ENCODE measurements at regions not wholly inside any gene's neighbourhood (a gene's known extent, or its start where the extent isn't known, plus 50 kb on each side); places are given as distances from the start of the nearest gene placed in this dataset.

DNA sequence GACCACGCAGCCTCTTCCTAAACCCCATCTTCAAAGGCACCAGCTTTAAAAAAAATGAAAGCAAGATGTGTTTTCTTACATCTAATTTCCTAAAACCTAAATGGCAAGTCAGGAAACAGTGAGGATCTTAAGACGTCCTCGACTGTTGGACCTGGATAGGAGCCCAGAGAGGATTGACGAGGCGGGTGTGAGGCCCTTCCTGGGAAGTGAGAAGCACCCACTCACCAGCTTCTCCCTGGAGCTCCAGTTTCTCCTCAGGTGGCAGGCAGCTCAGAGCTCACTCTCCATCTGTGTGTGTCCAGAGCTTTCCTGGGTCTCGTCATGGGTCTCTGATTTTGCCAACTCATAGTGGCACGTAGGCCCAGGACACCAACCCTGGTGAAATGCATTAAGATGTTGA is 614.0 kb upstream of the AUTS2 start:
- no peak overlapping the region for H3K9ac ChIP-seq (ENCODE audit: low read depth in 1 of 2, low read length in 2 of 2)
- TF ChIP-seq JUND (IDR thresholded peaks at IDR 0.05) (no peak), ATF3 (IDR thresholded peaks at IDR 0.05) (no peak), HNF4A (conservative IDR thresholded peaks at IDR 0.05) (no peak), FOXA1 (IDR thresholded peaks at IDR 0.05) (no peak), FOXA2 (IDR thresholded peaks at IDR 0.05) (no peak), YY1 (IDR thresholded peaks at IDR 0.05) (no peak), ZBTB33 (IDR thresholded peaks at IDR 0.05) (no peak), SP1 (IDR thresholded peaks at IDR 0.05) (no peak), GABPA (IDR thresholded peaks at IDR 0.05 in 1 of 2, conservative IDR thresholded peaks at IDR 0.05 in 1 of 2) (no peak), HNF4G (IDR thresholded peaks at IDR 0.05) (no peak), EGR1 (IDR thresholded peaks at IDR 0.05; ENCODE audit: low read depth in 2 of 2) (no peak), NR2F2 (IDR thresholded peaks at IDR 0.05) (no peak), RAD21 (IDR thresholded peaks at IDR 0.05) (no peak), CTCF (IDR thresholded peaks at IDR 0.05; ENCODE audit: low read depth, low read length, missing input control) (no peak), TAF1 (conservative IDR thresholded peaks at IDR 0.05) (no peak), MAX (IDR thresholded peaks at IDR 0.05) (no peak), RXRA (IDR thresholded peaks at IDR 0.05) (no peak)
- TF ChIP-seq, protein P1, sequence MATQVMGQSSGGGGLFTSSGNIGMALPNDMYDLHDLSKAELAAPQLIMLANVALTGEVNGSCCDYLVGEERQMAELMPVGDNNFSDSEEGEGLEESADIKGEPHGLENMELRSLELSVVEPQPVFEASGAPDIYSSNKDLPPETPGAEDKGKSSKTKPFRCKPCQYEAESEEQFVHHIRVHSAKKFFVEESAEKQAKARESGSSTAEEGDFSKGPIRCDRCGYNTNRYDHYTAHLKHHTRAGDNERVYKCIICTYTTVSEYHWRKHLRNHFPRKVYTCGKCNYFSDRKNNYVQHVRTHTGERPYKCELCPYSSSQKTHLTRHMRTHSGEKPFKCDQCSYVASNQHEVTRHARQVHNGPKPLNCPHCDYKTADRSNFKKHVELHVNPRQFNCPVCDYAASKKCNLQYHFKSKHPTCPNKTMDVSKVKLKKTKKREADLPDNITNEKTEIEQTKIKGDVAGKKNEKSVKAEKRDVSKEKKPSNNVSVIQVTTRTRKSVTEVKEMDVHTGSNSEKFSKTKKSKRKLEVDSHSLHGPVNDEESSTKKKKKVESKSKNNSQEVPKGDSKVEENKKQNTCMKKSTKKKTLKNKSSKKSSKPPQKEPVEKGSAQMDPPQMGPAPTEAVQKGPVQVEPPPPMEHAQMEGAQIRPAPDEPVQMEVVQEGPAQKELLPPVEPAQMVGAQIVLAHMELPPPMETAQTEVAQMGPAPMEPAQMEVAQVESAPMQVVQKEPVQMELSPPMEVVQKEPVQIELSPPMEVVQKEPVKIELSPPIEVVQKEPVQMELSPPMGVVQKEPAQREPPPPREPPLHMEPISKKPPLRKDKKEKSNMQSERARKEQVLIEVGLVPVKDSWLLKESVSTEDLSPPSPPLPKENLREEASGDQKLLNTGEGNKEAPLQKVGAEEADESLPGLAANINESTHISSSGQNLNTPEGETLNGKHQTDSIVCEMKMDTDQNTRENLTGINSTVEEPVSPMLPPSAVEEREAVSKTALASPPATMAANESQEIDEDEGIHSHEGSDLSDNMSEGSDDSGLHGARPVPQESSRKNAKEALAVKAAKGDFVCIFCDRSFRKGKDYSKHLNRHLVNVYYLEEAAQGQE (IDR thresholded peaks at IDR 0.05), result no peak
- H3K4me3 ChIP-seq (ENCODE audit: low read depth in 1 of 3, low read length in 3 of 3), result no peak overlapping the region
- H3K27me3 ChIP-seq (ENCODE audit: control insufficient read depth in 4 of 4, insufficient read depth in 4 of 4, low read length in 3 of 4), result no peaks in the 10 kb centered on the region
- no peak overlapping the region for H3K27ac ChIP-seq (ENCODE audit: low read depth in 1 of 2, low read length in 2 of 2)
- H3K9me3 ChIP-seq (ENCODE audit: control insufficient read depth in 4 of 4, low read length in 3 of 4), result peaks cover 0 to 4% (median 1%) of the 10 kb centered on the region in 4 donors
- whole genome bisulfite sequencing, result 59% methylated on average over 7 of the region's 7 CpGs
- DNase-seq (ENCODE audit: low spot score), result no peak
- no peaks in the 10 kb centered on the region for H3K36me3 ChIP-seq (ENCODE audit: control insufficient read depth in 4 of 4, insufficient read depth in 3 of 4, low read depth in 1 of 4, low read length in 3 of 4)
- H3K4me1 ChIP-seq (ENCODE audit: control insufficient read depth in 4 of 4, insufficient read depth in 4 of 4, low read length in 3 of 4), result no peaks in the 10 kb centered on the region
